HepG2 (cell line): ENCODE measurements at regions not wholly inside any gene's neighbourhood (a gene's known extent, or its start where the extent isn't known, plus 50 kb on each side); places are given as distances from the start of the nearest gene placed in this dataset.

Experiments used
- ATAC-seq: fragments of 200-7000 bp; cut with Tn5 transposase; 3 replicates; pipeline ENCODE4 v1.9.1; 2020; ENCODE audit warnings: mild to moderate bottlenecking, moderate library complexity
- BruUV-seq: library from RNA; stranded (reverse); fragments of 400-500 nt; replicated peaks from 2 replicates; lab custom pipeline; 2021; lab: Mats Ljungman, UMichigan
- CTCF ChIA-PET: fragments of 300-600 bp; formaldehyde crosslinking; extraction: SDS; loops from one replicate; lab custom pipeline; 2021; ENCODE audit warnings: low total read pairs, inconsistent platforms, low intra/inter-chr PET ratio; lab: Yijun Ruan, JAX
- POLR2A ChIA-PET: fragments of 350-600 bp; sonication (Branson Sonifier 250); formaldehyde crosslinking; loops from one replicate; lab custom pipeline; 2020; ENCODE audit warnings: antibody characterized with exemption, inconsistent platforms; lab: Yijun Ruan, JAX
- DNase-seq: peaks from one replicate; pipeline ENCODE4 v3.0.0-alpha.2; 2015; ENCODE audit warnings: low spot score
- FAIRE-seq: peaks from 3 replicates; lab custom pipeline; 2011; peaks lifted over from hg19 to GRCh38; lab: Jason Lieb, UNC
- H2AFZ ChIP-seq: one replicate; pipeline ENCODE4 v1.6.1; 2011; ENCODE audit warnings: low read length, inconsistent platforms
- H3K27ac ChIP-seq: fragments of 300-600 bp; 3 replicates; pipeline ENCODE4 v1.8.0; 2011; ENCODE audit warnings: mixed run types, mild to moderate bottlenecking, mixed read lengths, low read length, inconsistent platforms; ENCODE audit not compliant: insufficient read depth; ENCODE audit errors: extremely low read length
- H3K27me3 ChIP-seq, 2 experiments: fragments of 200-600 bp in 1 of 2; 2 replicates in 1 of 2; 3 replicates in 1 of 2; pipeline versions ENCODE4 v1.6.0 to v1.8.0; 2011; ENCODE audit warnings: low read length in 2 of 2, mild to moderate bottlenecking in 2 of 2, moderate library complexity in 2 of 2, inconsistent platforms in 1 of 2; ENCODE audit not compliant: insufficient read depth in 2 of 2, control insufficient read depth in 1 of 2
- H3K36me3 ChIP-seq, 2 experiments: fragments of 200-600 bp in 1 of 2; replicated peaks in 1 of 2; 2 replicates in 1 of 2; 3 replicates in 1 of 2; pipeline versions ENCODE4 v1.5.1 to v1.8.0; 2011; ENCODE audit warnings: low read length in 2 of 2, inconsistent platforms in 1 of 2; ENCODE audit not compliant: insufficient read depth in 2 of 2, control insufficient read depth in 1 of 2
- H3K4me1 ChIP-seq: 2 replicates; pipeline ENCODE4 v1.5.1; 2012; ENCODE audit warnings: low read length, inconsistent platforms; ENCODE audit not compliant: insufficient read depth
- H3K4me2 ChIP-seq: 2 replicates; pipeline ENCODE4 v1.6.0; 2011; ENCODE audit warnings: low read depth, low read length, inconsistent platforms
- H3K4me3 ChIP-seq, 3 experiments: fragments of 200-600 bp in 1 of 3; sonication (generic), shearing (Covaris generic) in 1 of 3; replicated peaks in 1 of 3; 2 replicates each; pipeline ENCODE4 v1.5.1; 2011 to 2016; ENCODE audit warnings: low read length in 3 of 3, inconsistent platforms in 2 of 3, low read depth in 2 of 3, mild to moderate bottlenecking in 2 of 3, control low read depth in 1 of 3, mixed read lengths in 1 of 3; ENCODE audit not compliant: insufficient read depth in 1 of 3
- H3K79me2 ChIP-seq: one replicate; pipeline ENCODE4 v1.6.1; 2011; ENCODE audit warnings: low read length, inconsistent platforms; ENCODE audit not compliant: insufficient read depth
- H3K9ac ChIP-seq: 2 replicates; pipeline ENCODE4 v1.6.0; 2011; ENCODE audit warnings: mild to moderate bottlenecking, low read depth, low read length, inconsistent platforms; ENCODE audit not compliant: insufficient read depth
- H3K9me3 ChIP-seq: 2 replicates; pipeline ENCODE4 v1.5.1; 2012; ENCODE audit warnings: mild to moderate bottlenecking, low read length
- H4K20me1 ChIP-seq: 2 replicates; pipeline ENCODE4 v1.6.0; 2011; ENCODE audit warnings: inconsistent platforms, mild to moderate bottlenecking, low read length, moderate library complexity; ENCODE audit not compliant: insufficient read depth
- ATF7 ChIP-seq, 2 experiments: fragments of 450-650 bp in 1 of 2; sonication (generic) in 1 of 2; formaldehyde crosslinking in 1 of 2; IDR thresholded peaks; 2 replicates each; pipeline versions ENCODE4 v1.4.0 to v1.6.1; 2016 to 2020; ENCODE audit warnings: antibody characterized with exemption in 1 of 2, mild to moderate bottlenecking in 1 of 2, missing genetic modification reagents in 1 of 2
- DMTF1 ChIP-seq: sonication (generic); formaldehyde crosslinking; IDR thresholded peaks from 2 replicates; pipeline ENCODE4 v1.4.0; 2020; ENCODE audit warnings: mild to moderate bottlenecking, missing genetic modification reagents
- PHF21A ChIP-seq: sonication (generic); formaldehyde crosslinking; IDR thresholded peaks from 2 replicates; pipeline ENCODE4 v1.5.0; 2020; ENCODE audit warnings: mild to moderate bottlenecking, missing genetic modification reagents
- RFXAP ChIP-seq: sonication (generic); formaldehyde crosslinking; IDR thresholded peaks from 2 replicates; pipeline ENCODE4 v1.4.0; 2020; ENCODE audit warnings: missing genetic modification reagents, borderline replicate concordance
- THAP11 ChIP-seq: IDR thresholded peaks from 2 replicates; pipeline ENCODE4 v1.6.1; 2016; ENCODE audit warnings: missing biosample characterization, missing genetic modification reagents
- THAP9 ChIP-seq: sonication (generic); formaldehyde crosslinking; IDR thresholded peaks from 2 replicates; pipeline ENCODE4; 2020; ENCODE audit warnings: missing genetic modification reagents, mild to moderate bottlenecking, borderline replicate concordance
- ZNF136 ChIP-seq: sonication (generic); formaldehyde crosslinking; IDR thresholded peaks from 2 replicates; pipeline ENCODE4 v1.8.1; 2022; ENCODE audit warnings: low read depth, mild to moderate bottlenecking, moderate library complexity, missing genetic modification reagents
- WGBS: methylation state at CpG from one replicate; pipeline ENCODE4 v1.1.6; 2017; ENCODE audit warnings: low lambda C conversion rate; 5-methylcytosine and 5-hydroxymethylcytosine counted together
- in situ Hi-C: cut with HindIII; loops from 2 replicates; pipeline ENCODE4 v1.10.0; 2017; ENCODE audit warnings: low pct_unique_long_range_greater_than_20kb; ENCODE audit not compliant: extremely low pct_ligation_motif_present
- intact Hi-C: fragments of 100-400 bp; cut with micrococcal nuclease; formaldehyde crosslinking; loops from one replicate; pipeline ENCODE4 v1.10.0; 2022; ENCODE audit not compliant: unreplicated experiment

GRCh38 chr10:31725436-31725835, 203.2 kb downstream of the ARHGAP12 start:
- POLR2A ChIA-PET: no interaction called here
- FAIRE-seq: no peak
- 73% methylated on average over 3 of the region's 7 CpGs for WGBS

More at GRCh38 chr10:31725436-31725835, 203.2 kb downstream of the ARHGAP12 start:
- Histone ChIP-seq H3K4me2 (no peak overlapping the region), H3K27me3 (no peaks in the 10 kb centered on the region; a peak in 1 of 5 replicates), H3K36me3 (no peaks in the 10 kb centered on the region), H3K79me2 (no peaks in the 10 kb centered on the region), H4K20me1 (no peaks in the 10 kb centered on the region), H3K27ac (no peak overlapping the region), H3K9ac (no peak overlapping the region), H2AFZ (no peak overlapping the region), H3K4me1 (no peaks in the 10 kb centered on the region), H3K4me3 (no peak overlapping the region), H3K9me3 (no peaks in the 10 kb centered on the region)
- intact Hi-C loops: no loop called here
- CTCF ChIA-PET: no interaction called here
- in situ Hi-C loops: no loop called here
- ATAC-seq (no peak), DNase-seq (no peak)
- BruUV-seq: no TSS peak
- TF ChIP-seq DMTF1 (CRISPR knock-in tag) (no peak), THAP9 (CRISPR knock-in tag) (no peak), THAP11 (CRISPR knock-in tag) (no peak), ZNF136 (no peak), ATF7 (IDR thresholded peaks at IDR 0.05) (no peak), ATF7 (CRISPR knock-in tag; IDR thresholded peaks at IDR 0.05) (no peak), RFXAP (CRISPR knock-in tag) (no peak), PHF21A (CRISPR knock-in tag) (no peak)
